ENCODE measurements at regions not wholly inside any gene's neighbourhood (a gene's known extent, or its start where the extent isn't known, plus 50 kb on each side); places are given as distances from the start of the nearest gene placed in this dataset.

GRCh38 chrX:93422693-93423092 lies 250.7 kb downstream of the NAP1L3 start:
- no peak for DNase-seq
- intact Hi-C loops (cut with DNase I): no loop called here
- TF ChIP-seq CTCF (IDR thresholded peaks at IDR 0.05): peak; percentile 21 to 42

GRCh38 chrX:93420525-93421082 lies 252.8 kb downstream of the NAP1L3 start:
- intact Hi-C loops (cut with DNase I): no loop called here
- H3K4me1 ChIP-seq: no peaks in the 10 kb centered on the region
- H3K9me3 ChIP-seq: no peaks in the 10 kb centered on the region
- H3K27me3 ChIP-seq: no peaks in the 10 kb centered on the region
- no peak for TF ChIP-seq CTCF (IDR thresholded peaks at IDR 0.05)
- no peak overlapping the region for H3K27ac ChIP-seq
- no peak for DNase-seq
- no peaks in the 10 kb centered on the region for H3K36me3 ChIP-seq
- no peak overlapping the region for H3K4me3 ChIP-seq
- ATAC-seq: no peak

More at GRCh38 chrX:93422693-93423092, 250.7 kb downstream of the NAP1L3 start:
- Histone ChIP-seq H3K4me1 (no peaks in the 10 kb centered on the region), H3K9me3 (no peaks in the 10 kb centered on the region), H3K36me3 (no peaks in the 10 kb centered on the region), H3K27ac (no peak overlapping the region), H3K4me3 (no peak overlapping the region), H3K27me3 (no peaks in the 10 kb centered on the region)
- peak; percentile 90 for ATAC-seq

GRCh38 chrX:93420090-93420489 lies 253.3 kb downstream of the NAP1L3 start:
- ATAC-seq (peak; percentile 50), DNase-seq (no peak)
- no peaks in the 10 kb centered on the region for H3K36me3 ChIP-seq
- no peak overlapping the region for H3K4me3 ChIP-seq
- H3K9me3 ChIP-seq: no peaks in the 10 kb centered on the region
- no peak for TF ChIP-seq CTCF (IDR thresholded peaks at IDR 0.05)
- H3K27me3 ChIP-seq: no peaks in the 10 kb centered on the region
- intact Hi-C loops (cut with DNase I): no loop called here
- H3K27ac ChIP-seq: no peak overlapping the region
- H3K4me1 ChIP-seq: no peaks in the 10 kb centered on the region

GRCh38 chrX:93419642-93420041 lies 253.7 kb downstream of the NAP1L3 start:
- intact Hi-C loops (cut with DNase I): no loop called here
- ATAC-seq: no peak

GRCh38 chrX:93404121-93404520 lies 269.3 kb downstream of the NAP1L3 start:
- ATAC-seq (no peak), DNase-seq (no peak)
- Histone ChIP-seq H3K4me3 (no peak overlapping the region), H3K27ac (no peak overlapping the region), H3K9me3 (peaks cover 0 to 4% of the 10 kb centered on the region in 2 donors), H3K36me3 (no peaks in the 10 kb centered on the region), H3K4me1 (no peaks in the 10 kb centered on the region), H3K27me3 (no peaks in the 10 kb centered on the region)
- no peak for TF ChIP-seq CTCF (IDR thresholded peaks at IDR 0.05)
- intact Hi-C loops (cut with DNase I): no loop called here

More at GRCh38 chrX:93419642-93420041, 253.7 kb downstream of the NAP1L3 start:
- no peaks in the 10 kb centered on the region for H3K27me3 ChIP-seq
- H3K9me3 ChIP-seq: no peaks in the 10 kb centered on the region
- DNase-seq: no peak
- H3K27ac ChIP-seq: no peak overlapping the region
- H3K4me3 ChIP-seq: no peak overlapping the region
- no peaks in the 10 kb centered on the region for H3K36me3 ChIP-seq
- no peaks in the 10 kb centered on the region for H3K4me1 ChIP-seq
- TF ChIP-seq CTCF (IDR thresholded peaks at IDR 0.05): no peak
